Peyer's patch (tissue), 4 donors: ENCODE measurements at regions not wholly inside any gene's neighbourhood (a gene's known extent, or its start where the extent isn't known, plus 50 kb on each side); places are given as distances from the start of the nearest gene placed in this dataset.

Experiments used
- POLR2A ChIP-seq, 2 donors: fragments of 450-650 bp; IDR thresholded peaks; one replicate each; pipeline ENCODE4 v1.5.1; 2017; ENCODE audit warnings: antibody characterized with exemption in 2 of 2, mild to moderate bottlenecking in 2 of 2, moderate library complexity in 2 of 2
- TF ChIP-seq, protein P1 (sequence below), 6 experiments: fragments of 450-650 bp in 4 of 6; fragments of 200-600 bp in 2 of 6; sonication (generic) in 1 of 6; IDR thresholded peaks; one replicate each; pipeline ENCODE4 v1.5.1; 2017 to 2019; ENCODE audit warnings: antibody characterized with exemption in 6 of 6, mild to moderate bottlenecking in 3 of 6, moderate library complexity in 1 of 6

DNA sequence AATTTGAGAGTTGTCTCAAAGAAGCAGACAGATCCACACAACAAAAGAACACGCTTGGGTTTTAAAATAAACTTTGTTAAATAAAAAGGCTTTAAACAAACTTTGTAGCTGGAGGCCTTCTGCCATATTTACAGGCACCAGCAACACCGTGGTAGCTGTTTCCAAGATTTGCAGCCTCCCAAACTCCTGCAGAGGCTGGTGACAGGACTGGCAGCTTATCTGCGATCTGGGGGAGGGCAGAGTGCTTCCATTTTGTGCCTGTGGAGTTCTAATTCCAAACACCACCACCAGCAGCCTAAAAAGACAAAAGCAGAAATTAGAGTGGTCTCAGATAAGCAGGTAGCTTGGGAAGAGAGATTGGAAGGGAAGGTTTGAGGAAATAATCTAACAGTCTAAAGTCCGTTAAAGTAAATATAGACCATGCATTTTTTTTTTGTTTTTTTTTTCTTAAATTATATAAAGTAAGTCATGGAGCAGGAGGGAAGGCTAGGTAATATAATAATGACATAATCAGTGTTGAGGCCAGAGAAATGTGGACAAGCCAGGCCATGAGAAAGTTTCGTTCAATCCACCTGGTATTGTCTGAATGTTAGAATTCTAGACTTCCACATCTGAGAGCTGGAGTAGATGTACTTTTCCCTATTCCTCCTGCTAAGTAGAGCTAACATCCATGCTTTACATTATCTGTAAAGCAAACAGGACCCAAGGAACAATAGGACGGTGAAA lies 69.6 kb upstream of the TMEM132D start:
- no peak for TF ChIP-seq POLR2A (IDR thresholded peaks at IDR 0.05)
- TF ChIP-seq, protein P1, sequence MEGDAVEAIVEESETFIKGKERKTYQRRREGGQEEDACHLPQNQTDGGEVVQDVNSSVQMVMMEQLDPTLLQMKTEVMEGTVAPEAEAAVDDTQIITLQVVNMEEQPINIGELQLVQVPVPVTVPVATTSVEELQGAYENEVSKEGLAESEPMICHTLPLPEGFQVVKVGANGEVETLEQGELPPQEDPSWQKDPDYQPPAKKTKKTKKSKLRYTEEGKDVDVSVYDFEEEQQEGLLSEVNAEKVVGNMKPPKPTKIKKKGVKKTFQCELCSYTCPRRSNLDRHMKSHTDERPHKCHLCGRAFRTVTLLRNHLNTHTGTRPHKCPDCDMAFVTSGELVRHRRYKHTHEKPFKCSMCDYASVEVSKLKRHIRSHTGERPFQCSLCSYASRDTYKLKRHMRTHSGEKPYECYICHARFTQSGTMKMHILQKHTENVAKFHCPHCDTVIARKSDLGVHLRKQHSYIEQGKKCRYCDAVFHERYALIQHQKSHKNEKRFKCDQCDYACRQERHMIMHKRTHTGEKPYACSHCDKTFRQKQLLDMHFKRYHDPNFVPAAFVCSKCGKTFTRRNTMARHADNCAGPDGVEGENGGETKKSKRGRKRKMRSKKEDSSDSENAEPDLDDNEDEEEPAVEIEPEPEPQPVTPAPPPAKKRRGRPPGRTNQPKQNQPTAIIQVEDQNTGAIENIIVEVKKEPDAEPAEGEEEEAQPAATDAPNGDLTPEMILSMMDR (IDR thresholded peaks at IDR 0.05) = no peak
